Activated T-cell treated with anti-CD3 and anti-CD28 coated beads for 1 hour (primary cell): ENCODE measurements at regions not wholly inside any gene's neighbourhood (a gene's known extent, or its start where the extent isn't known, plus 50 kb on each side); places are given as distances from the start of the nearest gene placed in this dataset.

Source experiments
- DNase-seq: peaks from one replicate; pipeline ENCODE4 v3.0.0-alpha.2; 2020; ENCODE audit warnings: low read depth

- DNase-seq, result no peak
Measured at GRCh38 chr5:18967637-18968036, 1020.4 kb downstream of the CDH18 start.

DNA sequence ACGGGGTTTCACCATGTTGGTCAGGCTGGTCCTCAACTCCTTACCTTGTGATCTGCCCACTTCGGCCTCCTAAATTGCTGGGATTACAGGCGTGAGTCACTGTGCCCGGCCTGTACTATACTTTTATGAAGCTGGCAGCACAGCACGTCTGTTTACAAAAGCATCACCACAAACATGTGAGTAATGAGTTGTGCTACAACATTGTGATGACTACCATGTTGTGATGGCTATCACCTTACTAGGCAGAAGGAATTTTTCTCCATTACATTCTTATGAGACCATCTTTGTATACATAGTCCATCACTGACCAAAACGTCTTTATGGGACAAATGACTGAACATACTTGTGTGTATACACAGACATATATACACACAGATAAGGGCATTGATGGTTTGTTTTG is 1019.0 kb downstream of the CDH18 start:
- no peak for DNase-seq

DNA sequence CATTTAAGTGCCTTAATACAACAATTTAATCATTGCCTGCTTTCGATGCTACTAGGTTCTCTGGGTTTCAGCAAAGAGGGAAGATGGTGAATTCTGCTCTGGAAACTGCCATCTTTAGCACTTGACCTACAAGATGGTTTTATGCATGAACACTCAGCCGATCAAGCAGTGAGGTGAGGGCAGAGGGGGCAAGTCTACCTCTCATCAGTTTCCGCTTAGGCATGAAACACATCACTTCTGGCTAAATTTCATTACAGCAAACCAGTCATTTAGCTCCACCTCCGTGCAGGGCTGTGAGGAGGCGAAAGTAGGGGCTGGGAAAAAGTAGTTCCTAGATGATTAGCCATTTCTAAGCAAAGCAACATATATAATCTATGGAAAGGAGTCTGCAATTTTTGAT is 1018.0 kb downstream of the CDH18 start:
- DNase-seq, result no peak

DNA sequence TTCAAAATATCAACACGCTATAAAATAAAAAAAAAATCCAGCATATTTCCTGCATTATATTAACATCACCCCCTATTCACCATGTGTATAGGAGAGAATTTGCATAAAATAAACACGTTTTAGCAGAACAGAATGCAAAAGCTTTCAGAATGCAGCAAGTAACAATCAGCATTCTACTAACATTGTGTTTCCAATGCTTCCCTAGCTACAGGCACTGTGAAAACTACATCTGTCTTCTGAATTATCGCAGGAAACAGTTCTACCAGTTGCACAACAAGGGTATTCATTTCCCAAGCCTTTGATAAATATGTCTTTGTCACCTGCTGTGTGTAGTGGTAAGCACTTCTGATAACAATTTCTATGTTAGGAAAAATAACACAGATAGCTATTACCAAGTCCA is 1015.8 kb downstream of the CDH18 start:
- DNase-seq, result no peak

- no peak for DNase-seq
Measured at GRCh38 chr5:18975624-18976023, 1012.4 kb downstream of the CDH18 start.

GRCh38 chr5:18977880-18978279 is 1010.1 kb downstream of the CDH18 start:
- no peak for DNase-seq

- DNase-seq, result no peak
Measured at GRCh38 chr5:18984559-18985080, 1003.4 kb downstream of the CDH18 start.

GRCh38 chr5:18985171-18985758 is 1002.7 kb downstream of the CDH18 start:
- no peak for DNase-seq

- DNase-seq, result no peak
Measured at GRCh38 chr5:18987101-18987500, 1000.9 kb downstream of the CDH18 start.

GRCh38 chr5:18990852-18991251 is 997.1 kb downstream of the CDH18 start:
- DNase-seq, result no peak

GRCh38 chr5:18992264-18992663 is 995.7 kb downstream of the CDH18 start:
- DNase-seq, result no peak

GRCh38 chr5:18999478-18999877 is 988.5 kb downstream of the CDH18 start:
- DNase-seq, result no peak

DNA sequence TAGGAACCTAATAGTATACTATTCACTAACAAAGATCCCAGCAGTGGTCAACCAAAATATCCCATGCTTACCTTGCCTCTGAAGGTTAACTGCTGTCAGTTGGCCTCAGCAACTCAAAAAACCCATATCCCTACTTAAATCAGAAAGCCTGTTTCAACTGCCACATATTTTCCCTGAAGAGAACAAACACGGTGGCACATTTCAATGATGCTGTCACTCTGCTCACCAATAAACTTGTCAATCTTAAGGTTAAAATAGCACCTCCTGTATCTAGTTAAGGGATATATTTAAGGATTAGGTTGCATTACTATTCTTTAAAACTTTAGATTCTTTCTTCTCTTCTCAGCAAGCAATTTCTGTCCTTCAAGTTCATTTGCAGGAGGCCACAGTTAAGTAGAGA is 986.9 kb downstream of the CDH18 start:
- DNase-seq, result no peak

DNA sequence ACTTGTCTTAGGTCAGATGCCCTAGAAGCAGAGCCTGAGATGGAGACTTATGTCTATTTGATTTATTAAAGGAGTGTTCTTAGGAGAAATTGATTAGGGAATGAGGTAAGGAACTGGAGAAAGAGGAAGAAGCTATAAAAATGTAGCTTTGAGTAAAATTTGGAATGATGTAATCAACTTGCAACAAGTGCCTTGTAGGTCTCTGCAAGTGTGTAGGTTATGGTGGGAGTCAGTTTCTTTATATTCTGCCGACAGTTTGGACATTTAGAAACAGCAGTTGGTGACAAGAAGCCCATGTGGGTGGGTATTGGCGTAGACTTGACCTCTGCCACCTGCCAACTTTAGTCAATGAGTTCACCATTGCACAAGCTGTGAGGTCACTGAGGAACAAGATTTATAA is 986.5 kb downstream of the CDH18 start:
- no peak for DNase-seq

GRCh38 chr5:19002111-19002510 is 985.9 kb downstream of the CDH18 start:
- no peak for DNase-seq

DNA sequence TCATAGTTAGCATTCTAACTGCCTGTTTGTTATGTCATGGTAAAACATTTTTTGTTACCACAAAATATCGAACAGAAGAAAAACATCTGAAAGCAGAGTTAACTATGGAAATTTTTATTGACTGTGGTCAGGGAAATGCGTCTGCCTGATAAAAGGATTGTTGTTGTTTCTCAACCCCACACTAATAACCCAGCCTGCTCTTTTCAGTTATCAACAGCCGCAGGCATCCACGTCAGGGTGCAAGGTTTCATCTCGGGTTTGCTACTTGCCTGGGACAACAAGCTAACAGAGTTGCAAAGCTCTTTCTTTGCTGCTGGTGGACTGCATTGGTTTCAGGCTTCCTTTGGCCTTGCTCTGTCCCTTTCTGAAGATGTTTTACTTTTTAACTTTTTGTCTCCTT is 969.2 kb downstream of the CDH18 start:
- DNase-seq, result no peak

DNA sequence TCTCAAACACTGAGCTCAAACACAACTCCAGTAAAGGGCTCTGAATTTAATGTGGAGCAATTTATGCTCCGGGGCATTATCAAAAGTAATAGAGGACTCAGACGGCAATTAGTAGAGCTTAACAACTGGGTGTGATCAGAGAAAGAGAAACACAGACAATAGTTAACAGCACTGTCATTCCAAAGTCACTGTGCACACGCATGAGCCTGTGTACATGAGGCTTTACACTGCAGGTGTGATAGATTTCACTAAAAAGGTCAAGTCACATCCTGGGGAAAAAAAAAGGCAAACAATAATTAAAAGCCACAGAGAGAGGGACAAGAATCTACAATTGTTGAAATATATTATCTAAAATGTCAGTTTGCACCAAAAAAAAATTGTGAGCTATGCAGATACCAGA is 956.5 kb downstream of the CDH18 start:
- DNase-seq, result no peak

- DNase-seq, result no peak
Measured at GRCh38 chr5:19035816-19036215, 952.2 kb downstream of the CDH18 start.

DNA sequence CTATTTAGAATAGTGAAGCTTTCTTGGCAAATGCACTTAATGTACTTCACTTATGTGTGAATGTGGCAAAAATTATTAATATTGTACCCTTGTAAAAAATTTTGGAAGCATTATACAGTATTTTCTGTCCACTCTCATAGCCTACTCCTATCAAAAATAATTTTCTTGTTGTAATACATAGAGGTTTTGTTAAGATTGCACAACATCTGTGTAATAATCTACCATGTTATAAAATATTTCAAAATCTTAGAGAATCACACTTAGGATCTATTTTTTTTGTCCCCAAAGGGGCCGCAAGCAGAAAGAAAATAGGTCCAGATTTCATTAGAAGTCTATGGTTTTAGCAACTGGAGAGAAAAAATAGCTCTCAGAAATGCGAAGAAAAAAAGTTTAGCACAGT is 945.9 kb downstream of the CDH18 start:
- DNase-seq, result no peak

GRCh38 chr5:19044311-19044710 is 943.7 kb downstream of the CDH18 start:
- no peak for DNase-seq

DNA sequence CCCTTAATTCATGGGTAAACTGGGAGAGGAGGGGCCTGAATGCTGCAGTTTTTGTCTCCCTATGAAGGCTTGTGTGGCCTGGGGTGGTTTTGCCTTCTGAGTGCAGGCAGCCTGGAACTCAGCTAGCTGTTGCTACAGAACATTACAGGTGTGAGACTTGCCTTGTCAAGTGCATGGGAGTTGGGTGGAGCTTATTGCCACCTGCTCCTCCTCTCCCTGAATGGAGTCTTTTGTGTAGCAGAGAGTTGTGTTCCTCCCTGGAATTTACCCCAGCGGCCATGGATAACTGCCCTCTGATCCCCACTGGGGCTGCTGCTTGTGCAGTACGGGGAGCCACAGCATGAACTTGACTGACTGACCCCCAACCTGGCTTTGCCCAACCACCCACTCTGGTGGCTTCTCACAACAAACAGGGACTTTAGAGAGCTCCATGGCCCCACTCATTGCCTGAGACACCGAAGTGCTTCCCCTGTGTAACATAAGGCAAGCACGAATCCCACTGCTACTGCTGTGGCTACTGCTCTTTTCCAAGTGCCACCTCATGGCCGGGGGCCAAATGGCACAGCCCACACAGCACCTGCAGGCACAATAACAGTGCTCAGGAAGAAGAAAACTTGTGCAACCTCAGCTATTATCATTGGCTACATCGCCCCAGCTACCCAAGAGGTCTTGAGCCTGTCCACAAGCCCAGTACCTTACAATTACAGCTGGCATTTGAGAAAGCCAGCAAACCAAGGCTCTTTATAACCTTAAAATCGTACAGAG is 942.9 kb downstream of the CDH18 start:
- no peak for DNase-seq

DNA sequence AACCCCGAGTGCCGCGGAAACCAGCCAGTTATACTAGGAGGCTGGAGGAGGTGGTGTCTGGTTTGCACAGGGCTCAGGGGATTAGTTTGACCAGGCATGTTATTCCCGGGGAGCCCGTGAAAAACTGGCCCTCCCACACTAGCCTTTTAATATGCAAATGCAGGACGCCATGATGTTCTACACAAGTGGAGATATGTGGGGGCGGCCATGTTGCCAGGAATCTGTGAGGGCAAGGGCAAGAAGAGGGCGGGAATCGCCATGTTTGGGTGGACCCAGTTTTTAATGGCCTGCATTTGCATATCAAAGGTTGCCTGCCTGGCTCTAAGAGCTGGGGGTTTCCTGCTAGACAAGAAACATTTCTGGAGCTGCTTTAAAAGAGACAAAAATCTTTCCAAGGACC is 940.7 kb downstream of the CDH18 start:
- no peak for DNase-seq

DNA sequence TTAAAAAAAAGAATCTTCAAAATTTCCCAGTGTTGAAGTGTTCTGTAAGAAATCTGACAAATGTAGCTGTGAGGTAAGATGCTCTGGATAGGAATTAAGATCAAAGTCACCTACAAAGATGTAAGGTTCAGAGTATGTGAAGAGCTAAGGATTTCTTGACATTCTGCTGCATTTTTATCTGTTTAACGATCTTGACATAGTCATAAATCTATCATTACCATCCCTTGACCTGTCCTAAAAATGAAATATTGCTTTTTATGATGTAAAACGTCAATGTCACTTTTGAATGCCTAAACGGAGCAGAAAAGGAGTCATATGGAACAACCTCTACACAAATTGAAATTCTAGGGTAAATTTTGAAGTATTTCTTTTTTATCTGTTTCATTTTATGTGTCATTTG is 939.3 kb downstream of the CDH18 start:
- DNase-seq, result no peak

DNA sequence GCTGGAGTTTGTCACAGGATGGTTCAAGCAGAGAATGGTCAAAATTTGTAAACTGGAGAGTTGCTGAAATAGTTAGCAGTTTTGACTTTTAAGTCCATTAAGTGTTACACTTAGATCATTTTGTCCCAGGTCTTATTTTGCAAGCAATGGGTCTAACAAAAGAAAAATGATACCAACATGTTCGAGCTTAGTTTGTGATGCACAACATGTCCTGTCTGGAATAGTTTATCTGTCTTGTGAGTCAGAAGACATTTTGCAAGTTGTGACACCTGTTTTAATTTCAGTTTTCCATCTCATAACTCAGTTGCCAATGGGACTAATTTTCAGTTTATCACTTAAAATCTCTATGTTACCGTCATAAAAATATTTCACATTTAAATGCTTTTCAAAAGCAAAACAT is 929.8 kb downstream of the CDH18 start:
- DNase-seq, result no peak
